AML-193 (cell line): ENCODE measurements at regions not wholly inside any gene's neighbourhood (a gene's known extent, or its start where the extent isn't known, plus 50 kb on each side); places are given as distances from the start of the nearest gene placed in this dataset.
"Not testable (repeated sequence)": the region's sequence is repeated elsewhere in the genome, so short reads cannot be mapped to it uniquely, and the experiment has no call there.

Source experiments
- DNase-seq, 2 experiments: peaks; one replicate each; lab custom pipeline; 2025; lab: John Stamatoyannopoulos, UW

DNA sequence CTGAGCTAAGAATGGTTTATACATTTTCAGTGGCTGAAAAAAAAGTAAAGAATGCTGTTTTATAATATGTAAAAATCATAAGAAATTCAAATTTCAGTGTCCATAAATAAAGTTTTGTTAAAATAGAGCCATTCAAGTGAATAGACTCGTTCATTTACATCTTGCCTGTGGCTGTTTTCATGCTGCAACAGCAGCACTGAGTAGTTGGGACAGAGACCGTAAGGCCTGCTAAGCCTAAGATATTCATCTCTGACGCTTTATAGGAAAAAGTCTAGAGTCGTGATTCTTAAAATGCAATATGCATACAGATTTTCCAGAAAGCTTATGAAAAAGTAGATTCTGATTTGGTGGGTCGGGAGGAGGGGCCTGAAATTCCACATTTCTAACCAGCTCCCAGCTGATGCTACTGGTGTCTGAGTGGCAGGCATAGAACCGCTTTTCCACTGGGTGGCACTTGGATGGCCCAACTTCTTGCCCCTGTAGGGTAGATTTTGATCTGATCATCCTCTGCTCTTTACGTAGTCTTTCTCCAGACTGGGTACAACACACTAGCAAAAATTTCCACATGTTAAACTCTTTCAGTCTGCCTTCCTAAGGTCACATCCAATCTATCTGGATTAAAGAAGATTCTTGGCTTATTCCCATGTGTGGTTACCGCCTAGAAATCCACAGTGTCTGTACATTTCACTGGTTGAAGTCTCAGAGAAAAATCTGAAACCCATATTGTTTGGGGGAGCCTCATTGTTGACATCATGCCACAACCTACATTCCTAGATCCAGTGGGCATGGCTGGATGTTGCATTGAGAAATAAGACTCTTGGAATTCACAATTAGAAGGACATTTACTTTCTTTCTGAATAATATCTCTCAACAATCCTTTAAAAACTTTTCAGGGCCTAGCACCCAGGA lies 151.2 kb downstream of the C12orf75 start:
- DNase-seq = no peak

DNA sequence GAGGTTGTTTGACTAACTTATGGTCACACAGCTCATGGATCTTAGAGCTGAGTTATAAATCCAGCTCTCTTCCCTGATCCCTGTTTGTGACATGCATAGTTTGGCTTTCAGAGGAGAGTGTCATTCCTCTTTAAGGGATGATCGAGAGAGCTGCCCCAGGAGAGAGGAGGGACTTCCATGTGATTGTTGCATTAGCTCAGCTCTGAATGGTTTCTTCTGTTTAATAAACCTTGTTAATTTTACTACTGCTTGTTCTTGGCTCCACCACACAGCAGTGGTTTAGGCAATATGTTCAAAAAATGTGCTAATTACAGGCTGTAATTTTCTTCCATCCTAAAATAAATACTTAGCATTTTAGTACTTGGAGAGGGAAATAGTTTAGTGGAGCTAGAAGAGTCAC lies 152.5 kb downstream of the C12orf75 start:
- DNase-seq = no peak

DNA sequence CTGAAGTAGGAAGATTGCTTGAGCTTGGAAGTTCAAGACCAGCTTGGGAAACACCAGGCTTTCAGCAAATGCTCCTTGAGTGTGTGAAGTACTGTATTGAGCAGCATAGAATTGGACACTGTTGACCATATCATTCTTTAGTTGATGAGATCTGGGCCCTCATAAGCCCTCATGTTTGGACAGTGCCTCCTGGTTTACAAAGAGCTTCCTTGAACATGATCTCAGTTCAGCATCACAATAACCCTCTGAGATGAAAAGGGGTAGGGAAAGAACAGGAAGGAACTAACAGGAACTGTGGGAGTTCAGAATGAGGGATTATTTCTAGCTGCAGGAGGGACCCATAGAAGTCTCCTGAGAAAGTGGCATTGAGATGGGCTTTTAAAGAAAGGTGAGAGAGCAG lies 153.2 kb downstream of the C12orf75 start:
- no peak for DNase-seq

DNA sequence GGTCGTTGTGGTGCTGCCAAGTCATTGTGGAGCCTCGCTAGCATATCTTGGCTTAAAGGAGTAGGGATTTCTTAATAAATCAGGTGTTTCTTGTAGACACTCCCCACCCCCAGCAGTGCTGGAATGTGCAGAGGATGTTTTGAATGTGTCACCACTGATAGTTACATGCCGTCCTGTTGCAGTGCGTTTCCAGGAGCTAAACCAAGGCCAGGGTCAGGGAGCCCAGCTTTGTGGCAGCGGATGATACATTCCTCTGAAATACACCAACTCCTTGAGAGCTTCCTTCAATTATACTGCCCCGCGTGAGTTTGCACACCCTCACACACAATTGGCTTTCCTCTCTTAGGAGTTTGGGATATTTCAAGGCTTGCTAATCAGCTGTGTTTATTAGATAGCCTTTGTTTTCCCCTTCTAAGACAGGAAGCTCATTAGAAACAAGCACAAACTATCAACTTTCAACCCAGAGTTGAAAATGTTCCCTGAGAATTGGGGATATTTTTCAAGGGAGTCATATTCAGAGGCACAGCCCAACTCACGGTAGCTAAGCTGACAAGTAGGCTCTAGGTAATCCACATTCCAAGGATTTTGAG lies 154.9 kb downstream of the C12orf75 start:
- no peak for DNase-seq

DNA sequence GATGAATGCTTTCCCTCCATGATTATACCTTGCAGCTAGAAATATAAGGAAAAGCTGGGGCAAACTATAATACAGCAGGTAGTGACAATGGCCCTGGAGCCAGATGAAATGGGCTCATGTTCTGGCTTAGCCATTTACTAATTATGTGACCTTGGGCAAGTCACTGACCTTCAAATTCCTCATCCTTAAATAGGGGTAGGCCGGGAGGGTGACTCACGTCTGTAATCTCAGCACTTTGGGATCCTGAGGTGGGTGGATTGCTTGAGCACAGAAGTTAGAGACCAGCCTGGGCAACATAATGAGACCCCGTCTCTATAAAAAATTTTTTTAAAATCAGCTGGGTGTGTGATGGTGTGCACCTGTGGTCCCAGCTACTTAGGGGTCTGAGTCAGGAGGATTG lies 155.4 kb downstream of the C12orf75 start:
- no peak for DNase-seq

DNA sequence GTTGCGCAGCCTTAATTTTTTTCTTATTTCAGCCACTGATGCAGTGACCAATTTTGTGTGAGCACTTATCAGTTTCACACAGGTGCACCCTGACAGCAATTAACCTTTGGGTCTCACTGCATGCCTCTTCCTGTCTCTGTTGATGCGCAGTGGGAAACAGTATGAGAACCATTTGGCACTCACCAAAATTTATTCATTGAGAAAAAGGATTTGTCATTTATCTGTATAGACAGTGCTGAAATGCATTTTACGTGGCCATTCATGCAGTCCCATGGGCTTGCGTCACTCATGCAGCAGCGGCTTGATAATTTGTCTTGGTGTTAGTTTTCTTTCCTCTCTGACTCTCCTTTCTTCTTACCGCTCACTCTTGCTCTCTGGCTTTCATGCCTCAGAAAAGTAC lies 157.5 kb downstream of the C12orf75 start:
- DNase-seq = no peak

DNA sequence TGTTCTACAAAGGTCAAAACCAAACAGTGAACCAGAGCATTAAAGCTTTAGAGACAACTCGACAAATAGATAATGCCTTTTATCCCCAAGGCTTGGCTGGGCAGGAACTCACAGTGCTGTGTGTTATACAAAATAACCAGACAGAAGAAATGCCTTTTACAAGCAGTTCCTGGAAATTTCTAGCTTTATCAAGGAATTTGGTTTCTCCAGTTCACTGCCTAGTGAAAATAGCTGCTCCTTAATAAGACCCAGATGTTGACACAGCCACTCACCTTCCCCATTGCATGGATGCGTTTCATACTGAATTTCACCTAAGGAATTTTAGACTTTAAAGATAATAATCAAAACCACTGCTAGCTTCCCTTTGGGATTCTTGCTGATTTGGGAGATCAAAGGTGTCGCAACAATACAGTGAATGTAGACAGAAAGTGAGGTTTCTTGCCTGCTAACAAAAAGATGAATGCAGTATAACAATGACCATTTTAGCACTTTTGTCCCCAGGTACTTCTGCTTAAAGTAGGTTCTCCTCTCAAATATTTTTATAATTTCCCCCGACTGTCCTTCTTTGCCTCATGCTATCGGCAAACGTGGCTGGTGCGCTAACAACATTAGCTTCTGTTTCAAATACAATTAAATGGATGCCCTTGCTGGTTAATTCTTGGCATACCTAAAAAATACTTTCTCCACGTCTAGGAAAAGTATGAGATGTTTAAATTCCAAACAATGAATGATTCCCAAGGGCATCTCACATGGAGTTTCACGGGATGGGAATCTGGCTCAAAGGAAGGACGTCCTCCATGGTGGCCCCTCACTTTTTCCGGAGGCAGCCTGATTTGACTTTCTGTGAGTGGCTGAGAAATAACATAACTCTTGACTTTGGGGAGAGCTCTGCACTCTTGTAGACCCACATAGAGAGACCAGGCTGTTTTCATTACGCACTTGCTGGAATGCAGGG lies 162.4 kb downstream of the C12orf75 start:
- DNase-seq = no peak

DNA sequence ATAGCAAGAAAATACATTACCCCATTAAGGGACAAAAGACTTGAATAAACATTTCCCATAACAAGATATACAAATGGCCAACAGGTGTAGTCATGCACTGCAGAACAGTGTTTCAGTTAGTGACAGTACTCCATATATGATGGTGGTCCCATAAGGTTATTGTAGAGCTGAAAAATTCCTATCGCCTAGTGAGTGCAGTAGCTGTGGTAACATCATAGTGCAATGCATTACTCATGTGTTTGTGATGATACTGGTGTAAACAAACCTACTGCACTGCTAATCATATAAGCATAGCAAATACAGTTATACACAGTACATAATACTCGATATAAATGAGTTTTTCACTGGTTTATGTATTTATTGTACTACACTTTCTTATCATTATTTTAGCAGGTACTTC lies 168.7 kb downstream of the C12orf75 start:
- no peak for DNase-seq

DNA sequence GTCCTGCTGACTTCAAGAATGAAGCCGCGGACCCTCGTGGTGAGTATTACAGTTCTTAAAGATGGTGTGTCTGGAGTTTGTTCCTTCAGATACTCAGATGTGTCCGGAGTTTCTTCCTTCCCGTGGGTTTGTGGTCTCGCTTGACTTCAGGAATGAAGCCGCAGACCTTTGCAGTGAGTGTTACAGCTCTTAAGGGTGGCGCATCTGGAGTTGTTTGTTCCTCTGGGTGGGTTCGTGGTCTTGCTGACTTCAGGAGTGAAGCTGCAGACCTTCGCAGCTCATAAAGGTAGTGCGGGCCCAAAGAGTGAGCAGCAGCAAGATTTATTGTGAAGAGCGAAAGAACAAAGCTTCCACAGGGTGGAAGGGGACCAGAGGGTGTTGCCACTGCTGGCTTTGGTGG lies 170.2 kb downstream of the C12orf75 start:
- not testable (repeated sequence) for DNase-seq

DNA sequence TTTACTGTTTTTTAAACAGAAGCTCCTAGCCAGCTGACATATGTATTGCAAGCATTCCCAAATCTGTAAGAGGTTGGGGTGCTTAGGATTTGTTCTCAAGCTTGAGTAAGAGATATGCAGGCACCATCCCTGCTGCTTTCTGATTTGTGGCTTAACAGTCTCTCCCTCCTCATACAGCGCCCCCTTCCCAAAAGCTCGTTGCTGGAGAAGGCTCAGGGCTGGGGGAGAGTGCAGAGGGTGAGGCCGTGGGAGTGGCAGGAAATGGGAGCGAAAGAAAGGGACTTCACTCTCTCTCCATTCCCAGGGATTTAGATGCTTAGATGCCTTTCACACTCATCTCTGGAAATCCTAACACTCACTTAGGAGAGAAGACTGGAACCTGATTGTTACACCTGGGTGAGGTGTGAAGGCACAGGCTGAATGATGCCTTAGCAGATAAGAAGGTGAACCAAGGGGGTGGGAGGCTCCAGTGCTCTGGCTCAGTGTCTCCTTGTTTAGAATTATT lies 172.0 kb downstream of the C12orf75 start:
- no peak for DNase-seq

DNA sequence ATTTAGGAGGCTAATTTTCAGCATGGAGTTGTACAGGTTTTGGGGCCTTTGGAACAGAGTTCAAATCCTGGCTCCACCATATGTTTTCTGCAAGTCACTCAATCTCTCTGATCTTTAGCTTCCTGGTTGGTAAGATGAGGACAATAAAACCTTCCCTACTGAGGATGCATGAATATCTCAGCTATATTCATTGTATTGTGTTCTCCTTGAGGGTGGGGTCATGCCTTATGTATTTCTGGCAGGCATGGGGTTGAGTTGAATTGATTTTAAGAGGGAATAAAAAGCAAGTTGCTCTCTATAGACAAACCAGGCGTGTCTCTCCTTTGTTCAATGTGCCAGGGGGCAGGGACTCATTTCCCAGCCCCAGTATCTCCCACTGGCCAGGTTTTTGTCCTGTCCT lies 173.1 kb downstream of the C12orf75 start:
- DNase-seq = no peak

DNA sequence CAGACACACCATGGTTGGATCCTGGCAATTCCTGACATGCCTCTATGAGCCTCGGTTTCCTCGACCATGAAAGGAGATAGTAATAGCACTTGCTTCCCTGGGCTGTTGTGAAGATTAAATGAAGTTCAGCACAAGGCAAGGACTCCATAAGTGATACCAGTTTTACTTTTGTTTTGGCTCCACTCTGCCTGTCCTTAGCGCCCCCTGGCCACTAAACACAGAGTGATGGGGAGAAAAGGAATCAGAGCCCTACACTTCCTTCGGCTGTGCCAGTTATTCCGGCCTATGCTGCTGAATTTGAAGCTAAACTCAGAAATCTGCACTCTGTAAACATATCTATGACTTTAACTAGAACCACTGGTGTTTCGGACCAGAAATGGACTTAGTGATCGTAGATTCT lies 173.8 kb downstream of the C12orf75 start:
- no peak for DNase-seq

DNA sequence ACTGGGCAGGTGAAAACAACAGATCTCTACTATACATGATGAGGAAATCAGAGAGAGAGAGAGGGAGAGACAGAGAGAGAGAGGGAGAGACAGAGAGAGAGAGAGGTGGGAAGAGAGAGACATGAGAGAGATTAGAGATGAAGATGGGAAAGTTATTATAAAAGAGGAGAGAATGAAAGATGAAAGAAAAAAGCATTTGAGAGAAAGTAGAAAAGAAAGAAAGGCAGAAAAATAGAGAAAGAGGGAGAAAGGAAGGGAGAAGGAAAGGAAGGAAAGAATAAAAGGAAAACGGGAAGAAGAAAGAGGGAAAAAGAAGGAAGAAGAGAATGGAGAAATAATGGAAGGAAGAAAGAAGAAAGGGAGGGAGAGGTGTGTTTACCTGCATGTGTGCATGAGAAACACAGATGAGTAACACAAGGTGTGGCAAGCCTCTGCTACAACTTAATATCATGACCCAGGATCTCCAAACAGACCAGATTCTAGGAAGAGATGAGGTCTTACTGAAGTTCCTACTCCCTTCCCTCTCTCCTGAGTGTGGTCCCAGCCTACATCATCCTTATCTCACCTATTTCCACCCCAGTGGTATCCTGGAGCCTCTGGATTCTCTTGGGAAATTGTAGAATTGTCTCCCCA lies 176.3 kb downstream of the C12orf75 start:
- DNase-seq = no peak

DNA sequence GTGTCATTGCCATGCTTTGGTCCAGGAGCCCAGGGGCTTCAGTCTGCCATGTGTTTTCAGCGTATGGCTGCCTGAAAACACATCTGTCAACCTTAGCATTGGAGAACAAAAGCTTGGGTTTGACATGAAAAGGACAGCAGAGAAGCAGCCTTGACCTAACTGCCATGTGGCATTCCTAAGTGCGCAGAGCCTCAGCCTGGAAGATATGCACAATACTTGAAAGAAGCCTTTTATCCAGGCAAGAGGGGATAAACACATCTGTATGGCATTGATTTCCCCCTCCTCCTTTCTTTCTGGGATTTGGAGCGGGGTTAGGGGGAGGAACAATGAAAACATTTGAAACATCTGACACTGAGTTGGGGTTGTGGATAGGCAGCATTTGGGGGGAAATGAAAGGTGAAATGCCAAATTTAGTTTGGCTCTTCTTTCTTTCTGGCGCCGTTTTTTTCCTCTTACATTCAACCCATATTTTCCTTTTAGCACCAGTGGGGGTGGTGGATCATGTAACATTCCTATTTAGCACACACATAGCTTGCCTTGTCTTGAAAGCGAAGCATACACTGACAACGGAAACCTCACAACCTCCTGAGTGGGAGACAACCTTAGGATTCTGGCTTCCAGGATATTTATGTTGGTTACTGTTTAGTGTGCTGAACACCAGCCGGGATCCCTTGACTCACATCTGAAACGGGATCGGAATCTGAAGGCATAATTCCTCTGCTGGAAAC lies 177.0 kb downstream of the C12orf75 start:
- no peak for DNase-seq

DNA sequence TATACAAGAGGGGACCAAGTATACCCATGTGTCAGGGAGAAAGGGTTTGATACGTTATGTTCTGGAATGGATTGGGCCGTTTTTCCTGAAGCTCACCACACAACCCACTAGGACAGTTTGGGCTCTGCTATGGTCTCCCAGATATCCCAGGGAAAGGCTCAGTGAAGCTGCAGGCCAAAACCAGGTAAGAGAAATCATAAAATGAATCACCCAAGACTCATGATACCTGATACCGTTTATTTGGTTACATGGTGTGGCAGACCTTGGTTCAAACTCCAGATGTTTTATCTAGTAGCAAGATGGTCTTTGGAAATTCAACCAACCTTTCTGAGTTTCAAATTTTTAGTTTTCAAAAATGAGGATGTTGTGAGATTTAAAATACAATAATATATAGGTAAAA lies 177.6 kb downstream of the C12orf75 start:
- no peak for DNase-seq

DNA sequence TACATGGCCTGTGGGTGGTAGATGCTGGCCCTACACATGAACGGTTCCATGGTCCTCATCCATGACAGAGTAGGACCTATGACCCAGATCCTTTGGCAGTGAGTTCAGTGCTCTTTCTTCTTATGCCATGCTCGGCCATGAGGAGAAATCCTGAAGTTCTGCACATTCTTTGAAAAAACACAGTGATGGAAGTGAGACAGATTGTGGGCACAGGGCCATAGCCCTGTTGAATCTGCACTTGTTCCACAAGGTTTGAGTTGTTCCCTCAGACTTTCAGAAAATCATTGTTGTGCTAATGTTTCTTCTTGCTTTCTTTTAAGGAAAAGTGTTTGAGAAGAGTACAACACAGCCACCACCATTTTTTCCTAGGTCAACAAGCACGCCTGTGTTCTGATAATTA lies 180.0 kb downstream of the C12orf75 start:
- DNase-seq = no peak

DNA sequence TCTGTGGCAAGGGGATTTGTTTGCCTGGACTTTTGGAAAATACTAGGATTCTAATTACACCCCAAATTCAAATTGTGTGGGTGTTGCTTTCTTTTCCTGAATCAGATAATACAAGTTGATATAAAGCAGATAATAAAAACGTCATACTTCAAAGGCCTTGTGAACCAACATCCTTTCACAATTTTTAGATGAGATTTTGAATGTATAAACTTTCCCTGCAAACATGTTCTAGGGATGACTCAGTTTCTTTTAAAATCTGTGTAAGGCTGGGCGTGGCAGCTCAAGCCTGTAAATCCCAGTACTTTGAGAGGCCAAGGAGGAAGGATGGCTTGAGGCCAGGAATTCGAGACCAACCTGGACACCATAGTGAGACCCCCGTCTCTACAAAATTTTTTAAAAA lies 182.4 kb downstream of the C12orf75 start:
- not testable (repeated sequence) for DNase-seq

DNA sequence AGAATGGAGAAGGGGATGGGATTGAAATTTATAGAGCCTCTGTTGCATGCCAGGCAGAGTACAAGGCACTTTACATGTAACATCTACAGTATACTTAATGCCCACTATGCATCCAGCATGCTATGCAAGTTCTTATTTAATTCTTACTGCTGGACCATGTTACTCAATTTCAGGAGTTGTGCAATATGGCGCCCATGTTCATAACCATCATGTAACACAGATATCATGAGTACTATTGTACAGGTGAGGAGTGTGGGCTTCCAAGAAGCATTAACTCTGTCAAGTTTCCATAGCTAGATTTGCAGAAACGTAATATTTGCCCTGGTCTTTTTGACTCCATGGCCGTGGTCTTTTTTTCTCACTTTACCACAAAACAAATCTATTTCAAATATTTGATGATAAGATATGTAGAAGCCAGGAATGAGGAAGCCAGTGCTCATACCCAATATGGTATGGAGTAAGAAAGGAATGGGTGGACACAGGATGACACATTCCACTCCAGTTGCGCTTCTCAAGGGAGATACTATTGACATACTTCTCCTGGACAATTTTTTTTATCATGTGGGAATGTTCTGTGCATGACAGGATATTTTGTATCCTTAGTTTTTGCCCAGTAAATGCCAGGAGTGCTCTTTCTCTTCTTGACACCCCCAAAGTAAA lies 191.8 kb downstream of the C12orf75 start:
- no peak for DNase-seq

DNA sequence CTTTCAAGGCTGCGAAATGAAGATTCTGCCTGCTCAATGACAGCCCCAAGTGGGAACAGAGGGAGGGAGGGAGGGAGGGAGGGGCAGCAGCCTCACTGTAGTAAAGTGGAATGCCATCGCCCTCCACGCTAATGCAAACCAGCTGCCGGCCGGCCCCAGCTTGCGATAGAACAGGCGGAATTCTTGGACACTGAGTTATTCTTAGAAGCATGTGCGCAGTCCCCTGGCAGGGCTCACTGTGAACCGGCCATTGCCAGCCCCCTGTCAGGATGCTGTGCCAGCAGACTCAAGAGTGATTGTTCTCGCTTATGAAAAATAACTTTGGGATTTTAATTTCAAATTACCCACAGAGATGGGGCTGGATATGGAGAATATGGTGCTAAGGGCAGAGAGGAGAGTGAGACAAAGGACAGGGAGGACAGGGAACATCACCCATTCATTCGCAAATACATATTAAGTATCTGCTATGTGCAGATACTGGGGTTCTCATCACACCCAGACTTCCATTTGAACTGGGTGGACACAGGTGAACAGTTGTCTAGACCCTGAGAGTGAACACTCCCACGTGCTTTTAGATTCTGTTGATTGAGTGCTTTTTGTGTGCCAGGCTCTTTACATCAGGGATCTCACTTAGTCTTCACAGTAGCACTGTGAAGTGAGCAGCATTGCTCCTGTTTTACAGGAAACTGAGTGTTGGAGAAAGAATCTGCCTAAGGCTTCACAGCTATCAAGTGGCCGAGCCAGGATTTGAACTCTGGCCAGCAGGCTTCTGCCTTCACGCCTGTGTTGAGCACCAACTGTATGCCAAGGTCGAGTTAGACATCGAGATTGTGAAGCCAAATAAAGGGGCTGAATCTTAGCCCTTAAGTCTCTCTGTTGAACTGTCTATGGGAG lies 192.9 kb downstream of the C12orf75 start:
- DNase-seq = no peak

DNA sequence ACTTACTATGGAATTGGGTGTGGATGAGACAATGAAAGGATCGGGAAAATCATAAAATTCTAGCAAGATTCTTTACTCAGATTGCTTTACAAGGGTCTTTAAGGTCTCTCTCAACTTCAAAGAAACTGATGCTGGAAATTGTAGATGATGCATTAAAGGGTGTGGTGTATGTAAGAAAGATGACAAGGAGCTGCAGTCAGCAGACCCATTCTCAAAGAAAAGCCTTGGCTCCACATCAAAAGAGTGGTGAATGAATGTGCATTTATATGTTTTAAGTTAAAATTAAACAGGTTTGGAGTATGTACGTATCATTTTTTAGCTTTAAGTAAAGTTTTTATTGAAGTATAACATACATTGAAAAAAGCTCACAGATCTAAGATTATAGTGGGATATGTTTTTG lies 194.5 kb downstream of the C12orf75 start:
- DNase-seq = no peak
